ENCODE measurements at regions not wholly inside any gene's neighbourhood (a gene's known extent, or its start where the extent isn't known, plus 50 kb on each side); places are given as distances from the start of the nearest gene placed in this dataset.

DNA sequence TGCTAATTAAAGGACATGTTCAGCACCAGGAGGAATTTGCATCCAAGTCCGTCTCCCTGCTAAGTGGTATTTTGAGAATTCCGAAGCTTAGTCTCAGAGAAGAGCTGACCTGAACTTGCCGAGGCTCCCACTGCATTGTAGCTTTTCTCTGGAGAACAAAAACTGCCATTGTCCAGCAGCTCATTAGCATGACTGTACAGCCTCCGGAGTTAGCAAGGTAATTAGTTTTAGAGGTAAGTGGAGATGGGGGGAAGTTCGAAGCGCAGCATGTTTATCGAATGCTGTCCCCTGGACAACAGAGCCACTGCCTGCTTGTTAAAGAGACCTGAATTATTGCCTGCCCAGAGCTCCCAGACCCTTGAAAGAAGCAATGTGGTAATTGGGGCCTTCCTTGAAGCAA, 160.3 kb upstream of the PELI2 start:
- TF ChIP-seq POLR2A (IDR thresholded peaks at IDR 0.05) = no peak
- TF ChIP-seq, protein P1, sequence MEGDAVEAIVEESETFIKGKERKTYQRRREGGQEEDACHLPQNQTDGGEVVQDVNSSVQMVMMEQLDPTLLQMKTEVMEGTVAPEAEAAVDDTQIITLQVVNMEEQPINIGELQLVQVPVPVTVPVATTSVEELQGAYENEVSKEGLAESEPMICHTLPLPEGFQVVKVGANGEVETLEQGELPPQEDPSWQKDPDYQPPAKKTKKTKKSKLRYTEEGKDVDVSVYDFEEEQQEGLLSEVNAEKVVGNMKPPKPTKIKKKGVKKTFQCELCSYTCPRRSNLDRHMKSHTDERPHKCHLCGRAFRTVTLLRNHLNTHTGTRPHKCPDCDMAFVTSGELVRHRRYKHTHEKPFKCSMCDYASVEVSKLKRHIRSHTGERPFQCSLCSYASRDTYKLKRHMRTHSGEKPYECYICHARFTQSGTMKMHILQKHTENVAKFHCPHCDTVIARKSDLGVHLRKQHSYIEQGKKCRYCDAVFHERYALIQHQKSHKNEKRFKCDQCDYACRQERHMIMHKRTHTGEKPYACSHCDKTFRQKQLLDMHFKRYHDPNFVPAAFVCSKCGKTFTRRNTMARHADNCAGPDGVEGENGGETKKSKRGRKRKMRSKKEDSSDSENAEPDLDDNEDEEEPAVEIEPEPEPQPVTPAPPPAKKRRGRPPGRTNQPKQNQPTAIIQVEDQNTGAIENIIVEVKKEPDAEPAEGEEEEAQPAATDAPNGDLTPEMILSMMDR (IDR thresholded peaks at IDR 0.05) = no peak
